ENCODE measurements at regions not wholly inside any gene's neighbourhood (a gene's known extent, or its start where the extent isn't known, plus 50 kb on each side); places are given as distances from the start of the nearest gene placed in this dataset.

DNA sequence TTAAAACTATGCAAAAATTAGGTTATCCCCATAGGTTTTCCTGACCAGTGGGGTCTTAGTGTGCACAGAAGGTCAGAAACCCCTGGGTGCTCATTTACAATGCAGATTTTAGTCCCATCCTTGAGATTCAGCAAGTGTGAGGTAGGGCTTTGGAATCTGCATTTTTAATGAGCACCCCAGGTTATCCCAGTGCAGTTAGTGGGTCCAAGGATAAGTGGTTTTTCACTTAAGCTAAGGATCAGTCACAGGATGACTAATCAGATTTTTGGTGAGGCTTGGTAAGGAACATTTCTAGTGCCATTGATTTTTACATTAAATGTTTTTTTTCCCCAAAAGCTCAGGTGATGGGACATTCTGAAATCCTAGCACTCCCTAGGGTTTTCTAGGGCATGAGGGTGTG lies 50.7 kb upstream of the MGAT5 start:
- TF ChIP-seq, protein P1, sequence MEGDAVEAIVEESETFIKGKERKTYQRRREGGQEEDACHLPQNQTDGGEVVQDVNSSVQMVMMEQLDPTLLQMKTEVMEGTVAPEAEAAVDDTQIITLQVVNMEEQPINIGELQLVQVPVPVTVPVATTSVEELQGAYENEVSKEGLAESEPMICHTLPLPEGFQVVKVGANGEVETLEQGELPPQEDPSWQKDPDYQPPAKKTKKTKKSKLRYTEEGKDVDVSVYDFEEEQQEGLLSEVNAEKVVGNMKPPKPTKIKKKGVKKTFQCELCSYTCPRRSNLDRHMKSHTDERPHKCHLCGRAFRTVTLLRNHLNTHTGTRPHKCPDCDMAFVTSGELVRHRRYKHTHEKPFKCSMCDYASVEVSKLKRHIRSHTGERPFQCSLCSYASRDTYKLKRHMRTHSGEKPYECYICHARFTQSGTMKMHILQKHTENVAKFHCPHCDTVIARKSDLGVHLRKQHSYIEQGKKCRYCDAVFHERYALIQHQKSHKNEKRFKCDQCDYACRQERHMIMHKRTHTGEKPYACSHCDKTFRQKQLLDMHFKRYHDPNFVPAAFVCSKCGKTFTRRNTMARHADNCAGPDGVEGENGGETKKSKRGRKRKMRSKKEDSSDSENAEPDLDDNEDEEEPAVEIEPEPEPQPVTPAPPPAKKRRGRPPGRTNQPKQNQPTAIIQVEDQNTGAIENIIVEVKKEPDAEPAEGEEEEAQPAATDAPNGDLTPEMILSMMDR (IDR thresholded peaks at IDR 0.05) = no peak
- intact Hi-C loops (cut with DNase I) = no loop called here
- no peak overlapping the region for H3K4me3 ChIP-seq

More for the DNA sequence above, 50.7 kb upstream of the MGAT5 start:
- no peaks in the 10 kb centered on the region for H3K9me3 ChIP-seq
- H3K4me1 ChIP-seq = peaks cover 2 to 21% of the 10 kb centered on the region in 2 donors
- no peaks in the 10 kb centered on the region for H3K36me3 ChIP-seq
- no peaks in the 10 kb centered on the region for H3K27me3 ChIP-seq
- no peak for DNase-seq (ENCODE audit: low spot score in 2 of 2)
- no peak overlapping the region for H3K27ac ChIP-seq
